NCI-H446 treated with DMSO at 0.1 percent for 48 hours (cell line): ENCODE measurements at regions not wholly inside any gene's neighbourhood (a gene's known extent, or its start where the extent isn't known, plus 50 kb on each side); places are given as distances from the start of the nearest gene placed in this dataset.

ENCODE experiments used
- DNase-seq: peaks from one replicate; lab custom pipeline; 2025; lab: John Stamatoyannopoulos, UW

GRCh38 chr18:10033016-10033399 lies 119.2 kb downstream of the VAPA start:
- DNase-seq, result no peak

GRCh38 chr18:10035281-10035991 lies 121.6 kb downstream of the VAPA start:
- DNase-seq, result no peak

GRCh38 chr18:10036479-10036878 lies 122.7 kb downstream of the VAPA start:
- no peak for DNase-seq

GRCh38 chr18:10037181-10037580 lies 123.4 kb downstream of the VAPA start:
- DNase-seq, result no peak

GRCh38 chr18:10038268-10038667 lies 124.5 kb downstream of the VAPA start:
- DNase-seq, result no peak

GRCh38 chr18:10040287-10041011 lies 126.6 kb downstream of the VAPA start:
- DNase-seq, result no peak

GRCh38 chr18:10041180-10041579 lies 127.4 kb downstream of the VAPA start:
- no peak for DNase-seq

GRCh38 chr18:10042492-10042891 lies 128.7 kb downstream of the VAPA start:
- DNase-seq, result no peak

- no peak for DNase-seq
Observed at GRCh38 chr18:10044054-10044453, 130.2 kb downstream of the VAPA start.

GRCh38 chr18:10045296-10045891 lies 131.6 kb downstream of the VAPA start:
- no peak for DNase-seq

GRCh38 chr18:10046178-10046807 lies 132.5 kb downstream of the VAPA start:
- DNase-seq, result no peak

- no peak for DNase-seq
Observed at GRCh38 chr18:10047237-10047636, 133.4 kb downstream of the VAPA start.

- no peak for DNase-seq
Observed at GRCh38 chr18:10049747-10050146, 135.9 kb downstream of the VAPA start.

- DNase-seq, result no peak
Observed at GRCh38 chr18:10050956-10051355, 137.1 kb downstream of the VAPA start.

GRCh38 chr18:10051877-10052631 lies 138.2 kb downstream of the VAPA start:
- no peak for DNase-seq

- DNase-seq, result no peak
Observed at GRCh38 chr18:10052871-10053270, 139.1 kb downstream of the VAPA start.

GRCh38 chr18:10053861-10054260 lies 140.0 kb downstream of the VAPA start:
- no peak for DNase-seq

GRCh38 chr18:10054366-10054765 lies 140.6 kb downstream of the VAPA start:
- DNase-seq, result no peak

GRCh38 chr18:10055125-10055750 lies 141.4 kb downstream of the VAPA start:
- no peak for DNase-seq

- DNase-seq, result no peak
Observed at GRCh38 chr18:10056506-10056905, 142.7 kb downstream of the VAPA start.

- DNase-seq, result no peak
Observed at GRCh38 chr18:10057401-10057893, 143.6 kb downstream of the VAPA start.
